K562 (cell line): ENCODE measurements at regions not wholly inside any gene's neighbourhood (a gene's known extent, or its start where the extent isn't known, plus 50 kb on each side); places are given as distances from the start of the nearest gene placed in this dataset.
"Not testable (repeated sequence)": the region's sequence is repeated elsewhere in the genome, so short reads cannot be mapped to it uniquely, and the experiment has no call there.

Experiments
- ATAC-seq: fragments of 200-7000 bp; cut with Tn5 transposase; 3 replicates; pipeline ENCODE4 v1.9.1; 2020; ENCODE audit warnings: moderate library complexity
- BruUV-seq: library from RNA; stranded (reverse); fragments of 400-500 nt; replicated peaks from 2 replicates; lab custom pipeline; 2021; lab: Mats Ljungman, UMichigan
- CTCF ChIA-PET: fragments of 300-600 bp; formaldehyde crosslinking; extraction: SDS; loops from one replicate; lab custom pipeline; 2021; ENCODE audit warnings: low intra/inter-chr PET ratio; lab: Yijun Ruan, JAX
- POLR2A ChIA-PET: fragments of 300-600, 350-650 bp; sonication (Branson Sonifier 250); formaldehyde crosslinking; extraction: SDS; loops from one replicate; lab custom pipeline; 2021; ENCODE audit warnings: antibody characterized with exemption, inconsistent platforms; lab: Yijun Ruan, JAX
- DNase-seq, 4 experiments: peaks; one replicate each; pipeline versions ENCODE4 v3.0.0 to v3.0.0-alpha.2; 2011 to 2018; ENCODE audit warnings: low spot score in 3 of 4, mixed read lengths in 3 of 4; ENCODE audit errors: extremely low read depth in 1 of 4
- FAIRE-seq: peaks from 2 replicates; lab custom pipeline; 2011; peaks lifted over from hg19 to GRCh38; lab: Jason Lieb, UNC
- H2AFZ ChIP-seq: 2 replicates; pipeline ENCODE4 v1.6.0; 2011; ENCODE audit warnings: low read depth, low read length, control low read depth, inconsistent platforms
- H3K27ac ChIP-seq: fragments of 200-600 bp; 3 replicates; pipeline ENCODE4 v1.8.0; 2011; ENCODE audit warnings: low read depth, mild to moderate bottlenecking, control low read depth, inconsistent platforms, low read length, moderate library complexity, mixed read lengths; ENCODE audit errors: extremely low read depth
- H3K27me3 ChIP-seq, 2 experiments: fragments of 300-600 bp in 1 of 2; 2 replicates in 1 of 2; 3 replicates in 1 of 2; pipeline versions ENCODE4 v1.6.0 to v1.8.0; 2011; ENCODE audit warnings: inconsistent platforms in 2 of 2, low read length in 2 of 2, mild to moderate bottlenecking in 1 of 2, mixed read lengths in 1 of 2, moderate library complexity in 1 of 2; ENCODE audit not compliant: control insufficient read depth in 2 of 2, insufficient read depth in 2 of 2
- H3K36me3 ChIP-seq: fragments of 300-600 bp; 3 replicates; pipeline ENCODE4 v1.8.0; 2011; ENCODE audit warnings: mild to moderate bottlenecking, low read length, inconsistent platforms; ENCODE audit not compliant: control insufficient read depth, insufficient read depth
- H3K4me1 ChIP-seq, 2 experiments: fragments of 200-600 bp in 1 of 2; replicated peaks in 1 of 2; 2 replicates in 1 of 2; 3 replicates in 1 of 2; pipeline versions ENCODE4 v1.5.1 to v1.8.0; 2011; ENCODE audit warnings: inconsistent platforms in 2 of 2, low read length in 2 of 2, mild to moderate bottlenecking in 1 of 2, mixed read lengths in 1 of 2, moderate library complexity in 1 of 2; ENCODE audit not compliant: control insufficient read depth in 2 of 2, insufficient read depth in 2 of 2
- H3K4me2 ChIP-seq: 2 replicates; pipeline ENCODE4 v1.6.1; 2011; ENCODE audit warnings: low read length, control low read depth, inconsistent platforms, mixed read lengths; ENCODE audit not compliant: insufficient read depth
- H3K4me3 ChIP-seq: fragments of 200-600 bp; sonication (generic), shearing (Covaris generic); 2 replicates; pipeline ENCODE4 v1.5.1; 2016; ENCODE audit warnings: control low read depth, inconsistent platforms
- H3K79me2 ChIP-seq: fragments of 200-600 bp; 3 replicates; pipeline ENCODE4 v1.8.0; 2011; ENCODE audit warnings: low read length, inconsistent platforms; ENCODE audit not compliant: control insufficient read depth, insufficient read depth
- H3K9ac ChIP-seq, 2 experiments: 2 replicates each; pipeline versions ENCODE4 v1.6.0 to v1.6.1; 2011; ENCODE audit warnings: low read depth in 2 of 2, low read length in 2 of 2, control low read depth in 1 of 2, inconsistent platforms in 1 of 2, mild to moderate bottlenecking in 1 of 2, mixed read lengths in 1 of 2; ENCODE audit not compliant: insufficient read depth in 1 of 2
- H3K9me1 ChIP-seq: one replicate; pipeline ENCODE4 v1.6.0; 2011; ENCODE audit warnings: inconsistent platforms, mild to moderate bottlenecking, low read length, moderate library complexity; ENCODE audit not compliant: control insufficient read depth, insufficient read depth
- H3K9me3 ChIP-seq: replicated peaks from 2 replicates; pipeline ENCODE4 v1.5.1; 2011; ENCODE audit warnings: low read depth, low read length, inconsistent platforms; ENCODE audit not compliant: control insufficient read depth, insufficient read depth
- H4K20me1 ChIP-seq: replicated peaks from 2 replicates; pipeline ENCODE4 v1.6.1; 2011; ENCODE audit warnings: low read length, inconsistent platforms, mixed read lengths; ENCODE audit not compliant: control insufficient read depth, insufficient read depth
- AFF1 ChIP-seq, 2 experiments: fragments of 450-650 bp; IDR thresholded peaks; 2 replicates each; pipeline ENCODE4 v1.6.1; 2018; ENCODE audit warnings: mild to moderate bottlenecking in 2 of 2, low read depth in 1 of 2; ENCODE audit not compliant: partially characterized antibody in 2 of 2
- RBM25 ChIP-seq: fragments of 200-400 bp; formaldehyde crosslinking; IDR thresholded peaks from 2 replicates; pipeline ENCODE4 v1.6.1; 2018; ENCODE audit warnings: low read length, low read depth, moderate library complexity; ENCODE audit not compliant: severe bottlenecking
- THAP12 ChIP-seq: fragments of 250-450 bp; sonication (Bioruptor Pico); IDR thresholded peaks from 2 replicates; pipeline ENCODE4 v1.9.0; 2021; ENCODE audit warnings: mild to moderate bottlenecking, inconsistent platforms
- ZNF146 ChIP-seq: IDR thresholded peaks from one replicate; pipeline ENCODE4 v1.6.1; 2018; ENCODE audit warnings: missing compliant biosample characterization; ENCODE audit not compliant: unreplicated experiment
- WGBS: fragments of 100-300 bp; shearing (Covaris generic); methylation state at CpG from one replicate; pipeline ENCODE4 v1.1.6; 2016; ENCODE audit warnings: low coverage, mixed read lengths; ENCODE audit not compliant: insufficient coverage; ENCODE audit errors: missing lambda C conversion rate; 5-methylcytosine and 5-hydroxymethylcytosine counted together
- in situ Hi-C: fragments of 300-500 bp; cut with MboI; formaldehyde crosslinking; loops from 4 replicates; pipeline ENCODE4 v1.15.0; 2018; ENCODE audit warnings: inconsistent platforms, mixed read lengths
- intact Hi-C: fragments of 100-400 bp; cut with micrococcal nuclease; formaldehyde crosslinking; loops from 2 replicates; pipeline ENCODE4 v1.14.2; 2022

DNA sequence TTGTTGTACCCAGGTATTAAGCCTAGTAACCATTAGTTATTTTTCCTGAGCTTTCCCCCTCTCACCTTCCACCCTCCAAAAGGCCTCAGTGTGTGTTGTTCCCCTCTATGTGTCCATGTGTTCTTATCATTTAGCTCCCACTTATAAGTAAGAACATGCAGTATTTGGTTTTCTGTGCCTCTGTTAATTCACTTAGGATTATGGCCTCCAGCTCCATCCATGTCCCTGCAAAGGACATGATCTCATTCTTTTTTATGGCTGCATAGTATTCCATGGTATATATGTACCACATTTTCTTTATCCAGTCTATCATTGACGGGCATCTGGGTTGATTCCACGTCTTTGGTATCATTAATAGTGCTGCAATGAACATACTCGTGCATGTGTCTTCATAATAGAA is 560.3 kb downstream of the TMEM114 start:
- FAIRE-seq, in situ Hi-C loops, H3K27me3 ChIP-seq, H3K4me3 ChIP-seq, H2AFZ ChIP-seq, H3K27ac ChIP-seq, H3K4me2 ChIP-seq, BruUV-seq, H3K4me1 ChIP-seq, intact Hi-C loops, H3K9ac ChIP-seq, ATAC-seq, CTCF ChIA-PET, H4K20me1 ChIP-seq, DNase-seq, H3K9me3 ChIP-seq, POLR2A ChIA-PET, H3K9me1 ChIP-seq: not testable (repeated sequence)
- peaks cover 46% of the 10 kb centered on the region; the same call in 2 of the 3 replicates for H3K79me2 ChIP-seq
- TF ChIP-seq ZNF146 (CRISPR knock-in tag), result peak; percentile 73
- TF ChIP-seq RBM25, result peak; percentile 56
- H3K36me3 ChIP-seq, result peaks cover 34% of the 10 kb centered on the region; the same call in 2 of the 3 replicates
- WGBS, result 94% methylated on average over 3 of the region's 3 CpGs

- H3K9me3 ChIP-seq, result no peaks in the 10 kb centered on the region
- CTCF ChIA-PET, result no interaction called here
- no peak for ATAC-seq
- intact Hi-C loops (loop anchor here (10.0 kb wide), 1 partner anchor 148 kb away; no protein-coding TSS in a partner anchor), in situ Hi-C loops (no loop called here)
- H3K4me1 ChIP-seq, result no peaks in the 10 kb centered on the region
- peak; percentile 32 for FAIRE-seq
- H3K4me2 ChIP-seq, result no peak overlapping the region
- peaks cover 55% of the 10 kb centered on the region; the same call in 2 of the 3 replicates for H3K79me2 ChIP-seq
- POLR2A ChIA-PET, result interaction anchor here (0.6 kb wide), 1 partner anchor 126 kb away, joined by 3 read pairs; no protein-coding TSS in a partner anchor
- H3K27ac ChIP-seq, result no peak overlapping the region
- H3K9me1 ChIP-seq, result no peaks in the 10 kb centered on the region
- peaks cover 4% of the 10 kb centered on the region for H4K20me1 ChIP-seq
- H3K4me3 ChIP-seq, result no peak overlapping the region
- H3K9ac ChIP-seq, result no peak overlapping the region
- 83% methylated on average over 5 of the region's 5 CpGs for WGBS
- H3K36me3 ChIP-seq, result peaks cover 28% of the 10 kb centered on the region; the same call in 2 of the 3 replicates
- peak; percentile 21 to 52 (median 24) for DNase-seq
- no peak overlapping the region for H2AFZ ChIP-seq
- no peaks in the 10 kb centered on the region for H3K27me3 ChIP-seq
- no TSS peak for BruUV-seq
- TF ChIP-seq THAP12 (CRISPR knock-in tag) (no peak), AFF1 (IDR thresholded peaks at IDR 0.05; ENCODE audit: low read depth in 1 of 2, partially characterized antibody in 2 of 2) (peak in 1 of 2 experiments; percentile 56)
Measured at GRCh38 chr16:8026450-8026849, 563.9 kb downstream of the TMEM114 start.
